ENCODE measurements at regions not wholly inside any gene's neighbourhood (a gene's known extent, or its start where the extent isn't known, plus 50 kb on each side); places are given as distances from the start of the nearest gene placed in this dataset.
"Not testable (repeated sequence)": the region's sequence is repeated elsewhere in the genome, so short reads cannot be mapped to it uniquely, and the experiment has no call there.

GRCh38 chr9:38813855-38814254 is 93.9 kb upstream of the FAM240B start:
- not testable (repeated sequence) for H3K4me3 ChIP-seq; H3K27me3 ChIP-seq (ENCODE audit: control insufficient read depth in 3 of 3, insufficient read depth in 3 of 3, low read length in 2 of 3); DNase-seq; H3K36me3 ChIP-seq (ENCODE audit: control insufficient read depth in 4 of 4, insufficient read depth in 4 of 4, low read length in 4 of 4); H3K9me3 ChIP-seq (ENCODE audit: control insufficient read depth in 4 of 4, insufficient read depth in 3 of 4, low read length in 3 of 4); H3K27ac ChIP-seq (ENCODE audit: low read depth in 1 of 2, low read length in 1 of 2); H3K4me1 ChIP-seq (ENCODE audit: control insufficient read depth in 5 of 5, insufficient read depth in 5 of 5, low read length in 5 of 5); H3K9ac ChIP-seq (ENCODE audit: insufficient read depth in 1 of 2, low read length in 2 of 2); ATAC-seq (ENCODE audit: insufficient read depth, low FRiP score)
- WGBS, 2 donors: 75 to 90% methylated on average over 6 of the region's 6 CpGs

DNA sequence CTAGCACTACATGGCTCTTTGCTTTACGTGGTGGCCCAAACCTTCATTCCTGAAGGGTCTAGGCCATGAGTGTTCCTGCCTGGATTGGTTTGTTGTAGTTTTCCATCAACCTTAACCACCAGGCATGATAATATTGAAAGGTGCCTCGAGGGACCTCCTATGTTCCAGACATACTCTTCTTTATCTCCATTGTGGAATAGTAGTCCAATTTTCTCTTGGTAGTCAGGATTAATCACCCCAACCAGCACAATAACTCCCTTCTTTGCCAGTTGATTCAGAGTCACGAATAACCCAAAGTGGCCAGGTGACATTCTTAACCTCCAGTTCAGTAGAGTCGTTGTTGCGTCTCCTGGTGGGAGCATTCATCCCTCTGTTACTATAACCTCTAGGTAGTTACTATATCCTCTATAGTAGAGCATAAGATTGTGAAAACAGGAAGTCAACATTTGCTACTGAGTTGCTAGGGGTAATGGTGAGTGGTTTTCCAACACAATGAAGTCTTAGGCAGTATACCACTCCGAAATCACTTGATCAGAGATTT is 88.1 kb upstream of the FAM240B start:
- not testable (repeated sequence) for ATAC-seq (ENCODE audit: insufficient read depth, low FRiP score); H3K27ac ChIP-seq (ENCODE audit: low read depth in 1 of 2, low read length in 1 of 2); H3K9me3 ChIP-seq (ENCODE audit: control insufficient read depth in 4 of 4, insufficient read depth in 3 of 4, low read length in 3 of 4); H3K4me1 ChIP-seq (ENCODE audit: control insufficient read depth in 5 of 5, insufficient read depth in 5 of 5, low read length in 5 of 5); DNase-seq; H3K4me3 ChIP-seq; H3K36me3 ChIP-seq (ENCODE audit: control insufficient read depth in 4 of 4, insufficient read depth in 4 of 4, low read length in 4 of 4); H3K9ac ChIP-seq (ENCODE audit: insufficient read depth in 1 of 2, low read length in 2 of 2); H3K27me3 ChIP-seq (ENCODE audit: control insufficient read depth in 3 of 3, insufficient read depth in 3 of 3, low read length in 2 of 3)
- 82 to 96% methylated on average over 3 to 4 of the region's 6 CpGs for WGBS, 2 donors

GRCh38 chr9:38771593-38771992 is 51.7 kb upstream of the FAM240B start:
- 53 to 69% methylated on average over 2 of the region's 2 CpGs for WGBS, 2 donors
- Histone ChIP-seq H3K36me3 (ENCODE audit: control insufficient read depth in 4 of 4, insufficient read depth in 4 of 4, low read length in 4 of 4) (no peaks in the 10 kb centered on the region), H3K9me3 (ENCODE audit: control insufficient read depth in 4 of 4, insufficient read depth in 3 of 4, low read length in 3 of 4) (no peaks in the 10 kb centered on the region), H3K27ac (ENCODE audit: low read depth in 1 of 2, low read length in 1 of 2) (no peak overlapping the region), H3K9ac (ENCODE audit: insufficient read depth in 1 of 2, low read length in 2 of 2) (no peak overlapping the region), H3K4me1 (ENCODE audit: control insufficient read depth in 5 of 5, insufficient read depth in 5 of 5, low read length in 5 of 5) (no peaks in the 10 kb centered on the region), H3K27me3 (ENCODE audit: control insufficient read depth in 3 of 3, insufficient read depth in 3 of 3, low read length in 2 of 3) (no peaks in the 10 kb centered on the region), H3K4me3 (no peak overlapping the region)
- ATAC-seq (ENCODE audit: insufficient read depth, low FRiP score) (no peak), DNase-seq (no peak)
- TF ChIP-seq, protein P1, sequence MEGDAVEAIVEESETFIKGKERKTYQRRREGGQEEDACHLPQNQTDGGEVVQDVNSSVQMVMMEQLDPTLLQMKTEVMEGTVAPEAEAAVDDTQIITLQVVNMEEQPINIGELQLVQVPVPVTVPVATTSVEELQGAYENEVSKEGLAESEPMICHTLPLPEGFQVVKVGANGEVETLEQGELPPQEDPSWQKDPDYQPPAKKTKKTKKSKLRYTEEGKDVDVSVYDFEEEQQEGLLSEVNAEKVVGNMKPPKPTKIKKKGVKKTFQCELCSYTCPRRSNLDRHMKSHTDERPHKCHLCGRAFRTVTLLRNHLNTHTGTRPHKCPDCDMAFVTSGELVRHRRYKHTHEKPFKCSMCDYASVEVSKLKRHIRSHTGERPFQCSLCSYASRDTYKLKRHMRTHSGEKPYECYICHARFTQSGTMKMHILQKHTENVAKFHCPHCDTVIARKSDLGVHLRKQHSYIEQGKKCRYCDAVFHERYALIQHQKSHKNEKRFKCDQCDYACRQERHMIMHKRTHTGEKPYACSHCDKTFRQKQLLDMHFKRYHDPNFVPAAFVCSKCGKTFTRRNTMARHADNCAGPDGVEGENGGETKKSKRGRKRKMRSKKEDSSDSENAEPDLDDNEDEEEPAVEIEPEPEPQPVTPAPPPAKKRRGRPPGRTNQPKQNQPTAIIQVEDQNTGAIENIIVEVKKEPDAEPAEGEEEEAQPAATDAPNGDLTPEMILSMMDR (IDR thresholded peaks at IDR 0.05; ENCODE audit: control extremely low read depth, extremely low read depth): no peak
